GM23338 (cell line): ENCODE measurements at regions not wholly inside any gene's neighbourhood (a gene's known extent, or its start where the extent isn't known, plus 50 kb on each side); places are given as distances from the start of the nearest gene placed in this dataset.

ENCODE experiments used
- ATAC-seq: fragments of 200-7000 bp; cut with Tn5 transposase; 3 replicates; pipeline ENCODE4 v1.9.1; 2020
- DNase-seq: peaks from one replicate; pipeline ENCODE4 v3.0.0-alpha.2; 2015; ENCODE audit warnings: low spot score
- H2AFZ ChIP-seq: fragments of 200-600 bp; sonication (generic); 2 replicates; pipeline ENCODE4 v1.8.0; 2016; ENCODE audit warnings: antibody characterized with exemption, mild to moderate bottlenecking, moderate library complexity
- H3F3A ChIP-seq: fragments of 200-600 bp; sonication (generic); replicated peaks from 2 replicates; pipeline ENCODE4 v1.8.0; 2017; ENCODE audit warnings: antibody characterized with exemption, mixed run types, low read depth
- H3K27ac ChIP-seq: fragments of 200-600 bp; sonication (generic); 2 replicates; pipeline ENCODE4 v1.6.1; 2016; ENCODE audit warnings: low read depth
- H3K27me3 ChIP-seq: fragments of 200-600 bp; sonication (generic); 2 replicates; pipeline ENCODE4 v1.8.0; 2016; ENCODE audit warnings: mild to moderate bottlenecking, mixed run types, moderate library complexity; ENCODE audit not compliant: insufficient read depth
- H3K36me3 ChIP-seq: fragments of 200-600 bp; sonication (generic); 2 replicates; pipeline ENCODE4 v1.8.0; 2016; ENCODE audit warnings: mild to moderate bottlenecking; ENCODE audit not compliant: insufficient read depth
- H3K4me1 ChIP-seq: fragments of 200-600 bp; sonication (generic); 2 replicates; pipeline ENCODE4 v1.8.0; 2016; ENCODE audit warnings: mild to moderate bottlenecking, moderate library complexity; ENCODE audit not compliant: insufficient read depth
- H3K4me2 ChIP-seq: fragments of 200-600 bp; sonication (generic); 2 replicates; pipeline ENCODE4 v1.7.1; 2017; ENCODE audit warnings: mixed run types
- H3K4me3 ChIP-seq: fragments of 200-600 bp; sonication (generic); 2 replicates; pipeline ENCODE4 v1.6.1; 2016; ENCODE audit warnings: mixed run types
- H3K79me2 ChIP-seq: fragments of 200-600 bp; sonication (generic); replicated peaks from 2 replicates; pipeline ENCODE4 v1.8.0; 2017; ENCODE audit warnings: mild to moderate bottlenecking; ENCODE audit not compliant: insufficient read depth
- H3K9me2 ChIP-seq: fragments of 200-600 bp; sonication (generic); 2 replicates; pipeline ENCODE4 v1.8.0; 2017; ENCODE audit not compliant: insufficient read depth
- H4K20me1 ChIP-seq: fragments of 200-600 bp; sonication (generic); replicated peaks from 2 replicates; pipeline ENCODE4 v1.8.0; 2017; ENCODE audit warnings: mild to moderate bottlenecking; ENCODE audit not compliant: insufficient read depth
- H3K27ac Mint-ChIP-seq: 2 replicates; pipeline ENCODE4 v1.8.0; 2020; ENCODE audit warnings: inconsistent platforms, mild to moderate bottlenecking, moderate library complexity, mixed read lengths
- H3K27me3 Mint-ChIP-seq: 3 replicates; pipeline ENCODE4 v1.8.0; 2022; ENCODE audit warnings: low read depth, mild to moderate bottlenecking, moderate library complexity, mixed read lengths, inconsistent platforms; ENCODE audit not compliant: insufficient read depth, poor library complexity
- H3K36me3 Mint-ChIP-seq: 3 replicates; pipeline ENCODE4 v1.8.0; 2021; ENCODE audit warnings: low read depth, mild to moderate bottlenecking, inconsistent platforms, moderate library complexity, mixed read lengths
- H3K4me1 Mint-ChIP-seq: 3 replicates; pipeline ENCODE4 v1.8.0; 2020; ENCODE audit warnings: mild to moderate bottlenecking, inconsistent platforms, mixed read lengths
- H3K4me3 Mint-ChIP-seq: 3 replicates; pipeline ENCODE4 v1.8.0; 2021; ENCODE audit warnings: moderate library complexity, mild to moderate bottlenecking, inconsistent platforms, mixed read lengths
- H3K9me3 Mint-ChIP-seq: 3 replicates; pipeline ENCODE4 v1.8.0; 2020; ENCODE audit warnings: moderate library complexity, mild to moderate bottlenecking, inconsistent platforms, mixed read lengths
- CREB1 ChIP-seq: fragments of 250-450 bp; sonication (Bioruptor Pico); IDR thresholded peaks from 2 replicates; pipeline ENCODE4 v1.5.0; 2020; ENCODE audit warnings: low read depth, mild to moderate bottlenecking, moderate library complexity
- EZH2phosphoT487 ChIP-seq: fragments of 200-600 bp; sonication (generic); IDR thresholded peaks from one replicate; pipeline ENCODE4 v1.8.1; 2018; ENCODE audit warnings: antibody characterized with exemption; ENCODE audit not compliant: unreplicated experiment
- JUNB ChIP-seq: IDR thresholded peaks from one replicate; pipeline ENCODE4 v1.6.1; 2016; ENCODE audit warnings: antibody characterized with exemption; ENCODE audit not compliant: unreplicated experiment
- NANOG ChIP-seq: IDR thresholded peaks from 2 replicates; pipeline ENCODE4 v1.6.1; 2016; ENCODE audit warnings: antibody characterized with exemption, borderline replicate concordance
- POLR2AphosphoS5 ChIP-seq: IDR thresholded peaks from 2 replicates; pipeline ENCODE4 v1.6.1; 2016; ENCODE audit warnings: antibody characterized with exemption, low read depth
- STAT1 ChIP-seq: IDR thresholded peaks from one replicate; pipeline ENCODE4 v1.6.1; 2016; ENCODE audit warnings: antibody characterized with exemption; ENCODE audit not compliant: unreplicated experiment
- ZNF331 ChIP-seq: fragments of 250-450 bp; sonication (Bioruptor Pico); IDR thresholded peaks from 2 replicates; pipeline ENCODE4 v1.5.0; 2020; ENCODE audit warnings: low read depth, mild to moderate bottlenecking, moderate library complexity
- ZNF462 ChIP-seq: fragments of 250-450 bp; sonication (Bioruptor Pico); IDR thresholded peaks from 2 replicates; pipeline ENCODE4 v1.5.0; 2020; ENCODE audit warnings: mild to moderate bottlenecking, moderate library complexity
- TF ChIP-seq, protein P1 (sequence below), 2 experiments: fragments of 200-600 bp in 1 of 2; sonication (generic) in 1 of 2; conservative IDR thresholded peaks; 2 replicates each; pipeline versions ENCODE4 v1.5.1 to v1.6.1; 2016 to 2017; ENCODE audit warnings: antibody characterized with exemption in 2 of 2, low read depth in 2 of 2, mild to moderate bottlenecking in 2 of 2, moderate library complexity in 1 of 2

DNA sequence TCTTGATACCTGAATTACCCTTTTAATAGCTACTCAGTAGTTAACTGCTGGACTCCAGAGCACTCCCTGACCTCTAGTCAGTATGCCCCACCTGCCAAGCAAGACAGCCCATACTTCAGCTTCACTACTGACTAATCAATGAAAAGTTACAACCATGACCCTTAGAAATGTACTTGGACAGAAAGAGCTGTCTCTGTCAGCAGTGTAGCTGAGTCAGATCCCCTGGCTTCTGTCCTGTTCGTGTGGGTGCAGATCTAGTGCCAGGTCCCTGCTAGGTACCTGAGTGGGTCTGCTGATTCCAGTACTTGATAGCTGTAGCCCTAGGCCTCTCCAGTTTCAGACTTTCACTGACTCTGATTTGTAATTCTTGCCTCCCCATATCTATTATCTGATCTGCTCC is 265.8 kb upstream of the POU2AF2 start (continued):
- TF ChIP-seq ZNF462 (CRISPR knock-in tag) (no peak), POLR2AphosphoS5 (no peak), ZNF331 (CRISPR knock-in tag) (no peak), CREB1 (CRISPR knock-in tag) (no peak), EZH2phosphoT487 (no peak), NANOG (no peak), STAT1 (no peak)

GRCh38 chr11:110977661-110978060 is 265.4 kb upstream of the ARHGAP20 start:
- Histone ChIP-seq H3F3A (no peaks in the 10 kb centered on the region), H3K27me3 (no peaks in the 10 kb centered on the region), H3K27ac (no peak overlapping the region), H3K36me3 (no peaks in the 10 kb centered on the region), H3K4me3 (no peak overlapping the region), H3K79me2 (no peaks in the 10 kb centered on the region), H3K4me1 (no peaks in the 10 kb centered on the region), H3K4me2 (no peak overlapping the region), H4K20me1 (no peaks in the 10 kb centered on the region), H2AFZ (no peak overlapping the region), H3K9me2 (no peaks in the 10 kb centered on the region; the same call in 1 of the 2 replicates)
- Mint-ChIP-seq H3K4me1 (no peaks in the 10 kb centered on the region), H3K9me3 (peaks cover 4% of the 10 kb centered on the region; the same call in 1 of the 3 replicates), H3K27me3 (peaks cover 2% of the 10 kb centered on the region), H3K27ac (no peak overlapping the region), H3K4me3 (no peak overlapping the region), H3K36me3 (no peaks in the 10 kb centered on the region)
- no peak for ATAC-seq
- DNase-seq = no peak
- TF ChIP-seq STAT1 (no peak), EZH2phosphoT487 (no peak), ZNF462 (CRISPR knock-in tag) (no peak), ZNF331 (CRISPR knock-in tag) (no peak), JUNB (no peak)
- TF ChIP-seq, protein P1, sequence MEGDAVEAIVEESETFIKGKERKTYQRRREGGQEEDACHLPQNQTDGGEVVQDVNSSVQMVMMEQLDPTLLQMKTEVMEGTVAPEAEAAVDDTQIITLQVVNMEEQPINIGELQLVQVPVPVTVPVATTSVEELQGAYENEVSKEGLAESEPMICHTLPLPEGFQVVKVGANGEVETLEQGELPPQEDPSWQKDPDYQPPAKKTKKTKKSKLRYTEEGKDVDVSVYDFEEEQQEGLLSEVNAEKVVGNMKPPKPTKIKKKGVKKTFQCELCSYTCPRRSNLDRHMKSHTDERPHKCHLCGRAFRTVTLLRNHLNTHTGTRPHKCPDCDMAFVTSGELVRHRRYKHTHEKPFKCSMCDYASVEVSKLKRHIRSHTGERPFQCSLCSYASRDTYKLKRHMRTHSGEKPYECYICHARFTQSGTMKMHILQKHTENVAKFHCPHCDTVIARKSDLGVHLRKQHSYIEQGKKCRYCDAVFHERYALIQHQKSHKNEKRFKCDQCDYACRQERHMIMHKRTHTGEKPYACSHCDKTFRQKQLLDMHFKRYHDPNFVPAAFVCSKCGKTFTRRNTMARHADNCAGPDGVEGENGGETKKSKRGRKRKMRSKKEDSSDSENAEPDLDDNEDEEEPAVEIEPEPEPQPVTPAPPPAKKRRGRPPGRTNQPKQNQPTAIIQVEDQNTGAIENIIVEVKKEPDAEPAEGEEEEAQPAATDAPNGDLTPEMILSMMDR (conservative IDR thresholded peaks at IDR 0.05; ENCODE audit: low read depth in 2 of 2) = no peak
